H9 (cell line): ENCODE measurements at regions not wholly inside any gene's neighbourhood (a gene's known extent, or its start where the extent isn't known, plus 50 kb on each side); places are given as distances from the start of the nearest gene placed in this dataset.

Experiments used
- DNase-seq: peaks from one replicate; pipeline ENCODE4 v3.0.0-alpha.2; 2017
- H2AFZ ChIP-seq: one replicate; pipeline ENCODE4 v1.6.1; 2013; ENCODE audit warnings: mild to moderate bottlenecking, low read length, control low read depth, moderate library complexity
- H2AK5ac ChIP-seq: 2 replicates; pipeline ENCODE4 v1.6.1; 2013; ENCODE audit warnings: low read length, control low read depth, mixed read lengths; ENCODE audit not compliant: insufficient read length
- H2BK120ac ChIP-seq: one replicate; pipeline ENCODE4 v1.6.1; 2013; ENCODE audit warnings: low read depth, mild to moderate bottlenecking, low read length, control low read depth, inconsistent platforms; ENCODE audit not compliant: poor library complexity, severe bottlenecking
- H2BK12ac ChIP-seq: 2 replicates; pipeline ENCODE4 v1.6.1; 2013; ENCODE audit warnings: low read length, control low read depth, mixed read lengths, low read depth; ENCODE audit not compliant: insufficient read length
- H2BK15ac ChIP-seq: 2 replicates; pipeline ENCODE4 v1.6.1; 2013; ENCODE audit warnings: low read depth, low read length, control low read depth
- H2BK20ac ChIP-seq: one replicate; pipeline ENCODE4 v1.6.1; 2013; ENCODE audit warnings: low read depth, mild to moderate bottlenecking, low read length, control low read depth, inconsistent platforms; ENCODE audit not compliant: poor library complexity, severe bottlenecking
- H2BK5ac ChIP-seq: 2 replicates; pipeline ENCODE4 v1.6.1; 2013; ENCODE audit warnings: low read length, control low read depth, mixed read lengths; ENCODE audit not compliant: insufficient read length
- H3K14ac ChIP-seq: 2 replicates; pipeline ENCODE4 v1.6.1; 2013; ENCODE audit warnings: low read length, control low read depth; ENCODE audit not compliant: insufficient read depth
- H3K18ac ChIP-seq: 2 replicates; pipeline ENCODE4 v1.6.1; 2013; ENCODE audit warnings: low read depth, mild to moderate bottlenecking, mixed read lengths, low read length, control low read depth; ENCODE audit not compliant: insufficient read length
- H3K23ac ChIP-seq: 2 replicates; pipeline ENCODE4 v1.6.1; 2013; ENCODE audit warnings: low read length, control low read depth, mixed read lengths, low read depth; ENCODE audit not compliant: insufficient read length
- H3K23me2 ChIP-seq: 2 replicates; pipeline ENCODE4 v1.6.1; 2013; ENCODE audit warnings: low read depth, mild to moderate bottlenecking, mixed read lengths, low read length, control low read depth; ENCODE audit not compliant: insufficient read length, poor library complexity, severe bottlenecking
- H3K27ac ChIP-seq: 2 replicates; pipeline ENCODE4 v1.5.1; 2013; ENCODE audit warnings: low read length, control low read depth, mixed read lengths, low read depth; ENCODE audit not compliant: insufficient read length
- H3K27me3 ChIP-seq: 2 replicates; pipeline ENCODE4 v1.6.1; 2013; ENCODE audit warnings: low read length, control low read depth, inconsistent platforms; ENCODE audit not compliant: insufficient read depth
- H3K4ac ChIP-seq: 2 replicates; pipeline ENCODE4 v1.6.1; 2013; ENCODE audit warnings: low read depth, mild to moderate bottlenecking, control low read depth, inconsistent platforms, low read length, moderate library complexity
- H3K4me1 ChIP-seq: 2 replicates; pipeline ENCODE4 v1.6.1; 2013; ENCODE audit warnings: low read length, control low read depth, inconsistent platforms; ENCODE audit not compliant: insufficient read depth
- H3K4me2 ChIP-seq: 2 replicates; pipeline ENCODE4 v1.6.1; 2013; ENCODE audit warnings: low read length, control low read depth, mixed read lengths; ENCODE audit not compliant: insufficient read length, insufficient read depth
- H3K56ac ChIP-seq: 2 replicates; pipeline ENCODE4 v1.6.1; 2013; ENCODE audit warnings: low read depth, mild to moderate bottlenecking, mixed read lengths, low read length, control low read depth; ENCODE audit not compliant: insufficient read length
- H3K79me1 ChIP-seq: 2 replicates; pipeline ENCODE4 v1.6.1; 2013; ENCODE audit warnings: low read depth, mild to moderate bottlenecking, moderate library complexity, low read length, control low read depth, inconsistent platforms; ENCODE audit not compliant: insufficient read depth, poor library complexity, severe bottlenecking
- H3K79me2 ChIP-seq: 2 replicates; pipeline ENCODE4 v1.6.1; 2013; ENCODE audit warnings: low read length, control low read depth, inconsistent platforms; ENCODE audit not compliant: insufficient read depth
- H3K9ac ChIP-seq: 2 replicates; pipeline ENCODE4 v1.6.1; 2013; ENCODE audit warnings: low read length, control low read depth, mixed read lengths; ENCODE audit not compliant: insufficient read length; ENCODE audit errors: extremely low read depth
- H3K9me3 ChIP-seq: one replicate; pipeline ENCODE4 v1.6.1; 2013; ENCODE audit warnings: low read depth, low read length, inconsistent platforms; ENCODE audit not compliant: control insufficient read depth
- H3T11ph ChIP-seq: one replicate; pipeline ENCODE4 v1.6.1; 2013; ENCODE audit warnings: mild to moderate bottlenecking, low read length, control low read depth, inconsistent platforms
- H4K20me1 ChIP-seq: one replicate; pipeline ENCODE4 v1.6.1; 2013; ENCODE audit not compliant: control insufficient read depth, insufficient read length, insufficient read depth
- H4K5ac ChIP-seq: 2 replicates; pipeline ENCODE4 v1.6.1; 2013; ENCODE audit warnings: low read depth, mild to moderate bottlenecking, mixed read lengths, low read length, control low read depth; ENCODE audit not compliant: insufficient read length
- H4K8ac ChIP-seq: replicated peaks from 2 replicates; pipeline ENCODE4 v1.6.1; 2013; ENCODE audit warnings: low read length, control low read depth, mixed read lengths, low read depth; ENCODE audit not compliant: insufficient read length
- H4K91ac ChIP-seq: 2 replicates; pipeline ENCODE4 v1.6.1; 2013; ENCODE audit warnings: low read depth, mild to moderate bottlenecking, moderate library complexity, mixed read lengths, low read length, control low read depth; ENCODE audit not compliant: insufficient read length
- H3K27ac Mint-ChIP-seq, 3 experiments: 2 replicates in 2 of 3; 3 replicates in 1 of 3; pipeline ENCODE4 v1.8.0; 2020 to 2021; ENCODE audit warnings: mixed read lengths in 3 of 3, mild to moderate bottlenecking in 1 of 3, moderate library complexity in 1 of 3
- H3K27me3 Mint-ChIP-seq: 2 replicates; pipeline ENCODE4 v1.8.0; 2021; ENCODE audit warnings: low read depth, mild to moderate bottlenecking, moderate library complexity, mixed read lengths
- H3K36me3 Mint-ChIP-seq, 3 experiments: 2 replicates in 2 of 3; 3 replicates in 1 of 3; pipeline ENCODE4 v1.8.0; 2020 to 2021; ENCODE audit warnings: low read depth in 3 of 3, mixed read lengths in 3 of 3; ENCODE audit not compliant: insufficient read depth in 1 of 3
- H3K4me1 Mint-ChIP-seq, 2 experiments: 2 replicates each; pipeline ENCODE4 v1.8.0; 2020; ENCODE audit warnings: mixed read lengths in 2 of 2
- H3K4me3 Mint-ChIP-seq, 2 experiments: 2 replicates in 1 of 2; 3 replicates in 1 of 2; pipeline ENCODE4 v1.8.0; 2020 to 2021; ENCODE audit warnings: mild to moderate bottlenecking in 2 of 2, mixed read lengths in 2 of 2, moderate library complexity in 1 of 2
- H3K9me3 Mint-ChIP-seq, 2 experiments: 2 replicates in 1 of 2; 3 replicates in 1 of 2; pipeline ENCODE4 v1.8.0; 2020; ENCODE audit warnings: mild to moderate bottlenecking in 2 of 2, mixed read lengths in 2 of 2, moderate library complexity in 1 of 2
- WGBS: extraction: QIAGEN DNeasy Blood & Tissue Kit; methylation state at CpG from one replicate; pipeline ENCODE4 v1.1.7; 2013; ENCODE audit warnings: missing lambda C conversion rate, low lambda C conversion rate, mixed read lengths; ENCODE audit not compliant: insufficient read length; ENCODE audit errors: extremely low coverage; 5-methylcytosine and 5-hydroxymethylcytosine counted together
- TF ChIP-seq, protein P1 (sequence below): fragments of 200-600 bp; sonication (generic); conservative IDR thresholded peaks from 3 replicates; pipeline ENCODE4 v1.8.0; 2021; ENCODE audit warnings: antibody characterized with exemption, mild to moderate bottlenecking

DNA sequence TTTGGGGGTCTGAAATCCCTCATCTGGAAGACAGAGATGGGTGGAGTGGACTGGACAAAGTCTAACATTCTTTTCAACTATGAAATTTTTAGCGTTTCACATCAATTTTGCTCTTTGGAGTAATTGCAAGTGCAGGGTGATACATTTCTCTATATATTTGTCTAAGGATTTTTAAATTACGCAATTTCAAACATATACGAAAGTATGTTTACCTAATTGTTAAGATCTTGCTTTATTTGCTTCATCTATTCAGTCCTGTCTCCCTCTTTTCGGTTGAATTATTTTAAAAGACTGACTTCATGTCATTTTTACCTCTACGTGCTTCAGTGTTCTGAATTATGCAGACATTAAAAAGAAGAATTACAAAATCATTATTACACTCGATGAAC, 101.9 kb upstream of the CREB5 start:
- WGBS: no CpG with 5 or more reads among the region's 6 CpGs
- Mint-ChIP-seq H3K4me3 (no peak overlapping the region), H3K36me3 (no peaks in the 10 kb centered on the region; a peak in 1 of 7 replicates), H3K27me3 (peaks cover 5% of the 10 kb centered on the region), H3K27ac (no peak overlapping the region), H3K4me1 (peaks cover 13 to 16% of the 10 kb centered on the region in 2 experiments), H3K9me3 (no peaks in the 10 kb centered on the region)
- Histone ChIP-seq H3K27me3 (no peaks in the 10 kb centered on the region), H2BK120ac (no peak overlapping the region), H3K79me1 (no peaks in the 10 kb centered on the region), H2AK5ac (no peak overlapping the region), H4K5ac (no peak overlapping the region), H3K23me2 (no peaks in the 10 kb centered on the region), H4K20me1 (no peaks in the 10 kb centered on the region), H2BK15ac (no peak overlapping the region), H3K18ac (no peak overlapping the region), H3K9me3 (no peaks in the 10 kb centered on the region), H3K4me1 (peaks cover 2% of the 10 kb centered on the region; the same call in 1 of the 2 replicates), H2BK12ac (no peak overlapping the region), H2AFZ (no peak overlapping the region), H2BK20ac (no peak overlapping the region), H4K91ac (no peak overlapping the region), H3K9ac (no peak overlapping the region), H3K79me2 (no peaks in the 10 kb centered on the region), H3T11ph (no peak overlapping the region), H3K14ac (no peak overlapping the region), H3K4ac (no peak overlapping the region), H4K8ac (no peak overlapping the region), H3K23ac (no peak overlapping the region), H3K56ac (no peak overlapping the region), H3K27ac (no peak overlapping the region), H3K4me2 (no peak overlapping the region), H2BK5ac (no peak overlapping the region)
- TF ChIP-seq, protein P1, sequence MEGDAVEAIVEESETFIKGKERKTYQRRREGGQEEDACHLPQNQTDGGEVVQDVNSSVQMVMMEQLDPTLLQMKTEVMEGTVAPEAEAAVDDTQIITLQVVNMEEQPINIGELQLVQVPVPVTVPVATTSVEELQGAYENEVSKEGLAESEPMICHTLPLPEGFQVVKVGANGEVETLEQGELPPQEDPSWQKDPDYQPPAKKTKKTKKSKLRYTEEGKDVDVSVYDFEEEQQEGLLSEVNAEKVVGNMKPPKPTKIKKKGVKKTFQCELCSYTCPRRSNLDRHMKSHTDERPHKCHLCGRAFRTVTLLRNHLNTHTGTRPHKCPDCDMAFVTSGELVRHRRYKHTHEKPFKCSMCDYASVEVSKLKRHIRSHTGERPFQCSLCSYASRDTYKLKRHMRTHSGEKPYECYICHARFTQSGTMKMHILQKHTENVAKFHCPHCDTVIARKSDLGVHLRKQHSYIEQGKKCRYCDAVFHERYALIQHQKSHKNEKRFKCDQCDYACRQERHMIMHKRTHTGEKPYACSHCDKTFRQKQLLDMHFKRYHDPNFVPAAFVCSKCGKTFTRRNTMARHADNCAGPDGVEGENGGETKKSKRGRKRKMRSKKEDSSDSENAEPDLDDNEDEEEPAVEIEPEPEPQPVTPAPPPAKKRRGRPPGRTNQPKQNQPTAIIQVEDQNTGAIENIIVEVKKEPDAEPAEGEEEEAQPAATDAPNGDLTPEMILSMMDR: no peak
- DNase-seq: no peak
